H1 (cell line): ENCODE measurements at regions not wholly inside any gene's neighbourhood (a gene's known extent, or its start where the extent isn't known, plus 50 kb on each side); places are given as distances from the start of the nearest gene placed in this dataset.

Experiments used
- CTCF ChIA-PET: fragments of 300-600 bp; sonication (Branson Sonifier 250); formaldehyde crosslinking; loops from one replicate; lab custom pipeline; 2021; ENCODE audit not compliant: partially characterized antibody; lab: Charles Lee
- POLR2A ChIA-PET: fragments of 300-600 bp; sonication (Branson Sonifier 250); formaldehyde crosslinking; loops from one replicate; lab custom pipeline; 2021; ENCODE audit warnings: inconsistent platforms; ENCODE audit not compliant: partially characterized antibody; lab: Charles Lee
- DNase-seq, 2 experiments: peaks; one replicate each; pipeline versions ENCODE4 v3.0.0 to v3.0.0-alpha.2; 2010 to 2022; ENCODE audit warnings: low spot score in 2 of 2, low read depth in 1 of 2, mixed read lengths in 1 of 2
- FAIRE-seq: peaks from 2 replicates; lab custom pipeline; 2011; peaks lifted over from hg19 to GRCh38; lab: Jason Lieb, UNC
- H2AFZ ChIP-seq: 2 replicates; pipeline ENCODE4 v1.8.1; 2012; ENCODE audit warnings: low read length, inconsistent platforms
- H2AK5ac ChIP-seq: 2 replicates; pipeline ENCODE4 v1.6.1; 2013; ENCODE audit warnings: low read depth, low read length
- H2BK120ac ChIP-seq: replicated peaks from 2 replicates; pipeline ENCODE3; 2013; ENCODE audit warnings: low read depth, low read length, inconsistent platforms
- H2BK12ac ChIP-seq: 2 replicates; pipeline ENCODE4 v1.6.1; 2013; ENCODE audit warnings: low read depth, low read length
- H2BK15ac ChIP-seq: 2 replicates; pipeline ENCODE4 v1.6.1; 2013; ENCODE audit warnings: low read length
- H2BK20ac ChIP-seq: 2 replicates; pipeline ENCODE4 v1.6.1; 2013; ENCODE audit warnings: low read length
- H2BK5ac ChIP-seq: 2 replicates; pipeline ENCODE4 v1.6.1; 2013; ENCODE audit warnings: low read depth, low read length
- H3K14ac ChIP-seq: 2 replicates; pipeline ENCODE4 v1.6.1; 2013; ENCODE audit warnings: inconsistent platforms; ENCODE audit not compliant: insufficient read length
- H3K18ac ChIP-seq: 2 replicates; pipeline ENCODE4 v1.6.1; 2013; ENCODE audit warnings: low read length; ENCODE audit errors: extremely low read depth
- H3K23ac ChIP-seq: 2 replicates; pipeline ENCODE4 v1.6.1; 2013; ENCODE audit warnings: inconsistent platforms; ENCODE audit not compliant: insufficient read length
- H3K23me2 ChIP-seq: 2 replicates; pipeline ENCODE4 v1.6.1; 2013; ENCODE audit warnings: low read depth, low read length
- H3K27ac ChIP-seq: 2 replicates; pipeline ENCODE4 v1.6.1; 2011; ENCODE audit warnings: low read depth, low read length, inconsistent platforms
- H3K27me3 ChIP-seq, 4 experiments: replicated peaks in 1 of 4; 1 replicate in 1 of 4; 2 replicates in 3 of 4; pipeline versions ENCODE4 v1.6.1 to v1.8.1; 2011 to 2013; ENCODE audit warnings: low read length in 3 of 4, mild to moderate bottlenecking in 3 of 4, inconsistent platforms in 2 of 4, mixed read lengths in 2 of 4, moderate library complexity in 1 of 4; ENCODE audit not compliant: control insufficient read depth in 3 of 4, insufficient read depth in 3 of 4; ENCODE audit errors: extremely low read depth in 1 of 4
- H3K36me3 ChIP-seq, 4 experiments: 2 replicates each; pipeline versions ENCODE4 v1.6.1 to v1.8.1; 2011 to 2013; ENCODE audit warnings: mild to moderate bottlenecking in 4 of 4, low read length in 3 of 4, moderate library complexity in 2 of 4, control low read depth in 1 of 4, inconsistent platforms in 1 of 4; ENCODE audit not compliant: insufficient read depth in 4 of 4, control insufficient read depth in 2 of 4
- H3K4ac ChIP-seq: replicated peaks from 2 replicates; pipeline ENCODE3; 2013; ENCODE audit warnings: low read length, low read depth, mixed read lengths, inconsistent platforms; ENCODE audit not compliant: insufficient read length
- H3K4me1 ChIP-seq, 4 experiments: replicated peaks in 1 of 4; 1 replicate in 1 of 4; 2 replicates in 3 of 4; pipeline versions ENCODE4 v1.6.1 to v1.8.1; 2011 to 2013; ENCODE audit warnings: low read length in 3 of 4, inconsistent platforms in 2 of 4, mixed read lengths in 1 of 4; ENCODE audit not compliant: insufficient read depth in 4 of 4, control insufficient read depth in 3 of 4
- H3K4me2 ChIP-seq, 2 experiments: 2 replicates each; pipeline versions ENCODE4 v1.6.1 to v1.8.1; 2011 to 2013; ENCODE audit warnings: low read depth in 2 of 2, low read length in 2 of 2, control low read depth in 1 of 2, inconsistent platforms in 1 of 2, mild to moderate bottlenecking in 1 of 2; ENCODE audit not compliant: insufficient read depth in 1 of 2
- H3K4me3 ChIP-seq, 4 experiments: fragments of 200-600, 300-600 bp in 1 of 4; sonication (generic), shearing (Covaris generic), sonication (Bioruptor Twin) in 1 of 4; 2 replicates each; pipeline versions ENCODE4 v1.5.1 to v1.8.1; 2011 to 2016; ENCODE audit warnings: low read length in 4 of 4, low read depth in 3 of 4, control low read depth in 2 of 4, inconsistent platforms in 2 of 4, mild to moderate bottlenecking in 2 of 4, mixed read lengths in 1 of 4, moderate library complexity in 1 of 4; ENCODE audit not compliant: insufficient read depth in 2 of 4; ENCODE audit errors: extremely low read depth in 1 of 4
- H3K56ac ChIP-seq: replicated peaks from 2 replicates; pipeline ENCODE3; 2013; ENCODE audit warnings: low read depth, mild to moderate bottlenecking, mixed read lengths, low read length, inconsistent platforms; ENCODE audit not compliant: insufficient read length
- H3K79me1 ChIP-seq: 2 replicates; pipeline ENCODE4 v1.6.1; 2013; ENCODE audit warnings: low read depth, low read length, control low read depth
- H3K79me2 ChIP-seq, 2 experiments: 2 replicates each; pipeline versions ENCODE4 v1.6.1 to v1.8.1; 2012 to 2013; ENCODE audit warnings: low read length in 2 of 2, mild to moderate bottlenecking in 2 of 2, inconsistent platforms in 1 of 2; ENCODE audit not compliant: insufficient read depth in 2 of 2, control insufficient read depth in 1 of 2
- H3K9ac ChIP-seq, 4 experiments: replicated peaks in 1 of 4; 1 replicate in 1 of 4; 2 replicates in 3 of 4; pipeline versions ENCODE4 v1.6.1 to v1.8.1; 2011 to 2013; ENCODE audit warnings: low read depth in 3 of 4, low read length in 3 of 4, control low read depth in 2 of 4, mild to moderate bottlenecking in 2 of 4, moderate library complexity in 2 of 4, inconsistent platforms in 1 of 4; ENCODE audit errors: extremely low read depth in 1 of 4
- H3K9me3 ChIP-seq, 2 experiments: 2 replicates each; pipeline versions ENCODE4 v1.6.1 to v1.8.1; 2012 to 2013; ENCODE audit warnings: mild to moderate bottlenecking in 2 of 2, moderate library complexity in 2 of 2, control low read depth in 1 of 2, inconsistent platforms in 1 of 2, low read depth in 1 of 2, low read length in 1 of 2, mixed read lengths in 1 of 2; ENCODE audit not compliant: insufficient read depth in 2 of 2
- H4K20me1 ChIP-seq, 2 experiments: replicated peaks in 1 of 2; 2 replicates each; pipeline versions ENCODE3 to v1.8.1; 2011 to 2013; ENCODE audit warnings: inconsistent platforms in 2 of 2, low read length in 2 of 2, mild to moderate bottlenecking in 1 of 2; ENCODE audit not compliant: insufficient read depth in 2 of 2, control insufficient read depth in 1 of 2
- H4K5ac ChIP-seq: 2 replicates; pipeline ENCODE4 v1.6.1; 2013; ENCODE audit warnings: low read length, low read depth, mixed read lengths, inconsistent platforms; ENCODE audit not compliant: insufficient read length
- H4K8ac ChIP-seq: 2 replicates; pipeline ENCODE4 v1.8.0; 2013; ENCODE audit warnings: mild to moderate bottlenecking, moderate library complexity, low read length, inconsistent platforms; ENCODE audit not compliant: insufficient read depth; ENCODE audit errors: extremely low read depth
- H4K91ac ChIP-seq: replicated peaks from 2 replicates; pipeline ENCODE3; 2013; ENCODE audit warnings: low read length, mixed read lengths, inconsistent platforms; ENCODE audit not compliant: insufficient read length
- BCL11A ChIP-seq, 2 experiments: IDR thresholded peaks; one replicate each; pipeline ENCODE4 v1.6.1; 2011; ENCODE audit warnings: low read depth in 2 of 2, low read length in 2 of 2, mild to moderate bottlenecking in 2 of 2
- CBX5 ChIP-seq: fragments of 300-800, 300-1000 bp; sonication (generic); IDR thresholded peaks from 2 replicates; pipeline ENCODE4 v1.7.1; 2016; ENCODE audit warnings: antibody characterized with exemption, low read length, low read depth
- CEBPB ChIP-seq: IDR thresholded peaks from 2 replicates; pipeline ENCODE4 v1.6.1; 2012; ENCODE audit warnings: low read depth, low read length
- CHD1 ChIP-seq: IDR thresholded peaks from 2 replicates; pipeline ENCODE4 v1.6.1; 2012; ENCODE audit warnings: low read depth, low read length, improper control_type of control experiment
- CREB1 ChIP-seq: IDR thresholded peaks from 2 replicates; pipeline ENCODE4 v1.6.1; 2012; ENCODE audit warnings: inconsistent platforms
- EGR1 ChIP-seq: IDR thresholded peaks from 2 replicates; pipeline ENCODE4 v1.6.1; 2011; ENCODE audit warnings: low read depth, low read length, borderline replicate concordance
- EP300 ChIP-seq, 2 experiments: IDR thresholded peaks; 1 replicate in 1 of 2; 2 replicates in 1 of 2; pipeline ENCODE4 v1.6.1; 2011 to 2012; ENCODE audit warnings: low read depth in 2 of 2, low read length in 2 of 2, mild to moderate bottlenecking in 2 of 2, borderline replicate concordance in 1 of 2, inconsistent platforms in 1 of 2, moderate library complexity in 1 of 2
- EZH2 ChIP-seq: fragments of 200-600 bp; sonication (generic); IDR thresholded peaks from 2 replicates; pipeline ENCODE4 v1.7.1; 2012; ENCODE audit warnings: low read depth, mild to moderate bottlenecking, moderate library complexity, low read length, inconsistent platforms; ENCODE audit not compliant: severe bottlenecking
- HDAC2 ChIP-seq, 2 experiments: fragments of 300-600 bp in 1 of 2; sonication (generic) in 1 of 2; IDR thresholded peaks; 2 replicates each; pipeline ENCODE4 v1.6.1; 2011 to 2012; ENCODE audit warnings: low read depth in 2 of 2, low read length in 2 of 2, mild to moderate bottlenecking in 2 of 2, moderate library complexity in 2 of 2, borderline replicate concordance in 1 of 2, inconsistent platforms in 1 of 2
- JUN ChIP-seq: IDR thresholded peaks from 2 replicates; pipeline ENCODE4 v1.6.1; 2011; ENCODE audit warnings: low read depth, mild to moderate bottlenecking, improper control_type of control experiment, low read length
- KDM1A ChIP-seq: fragments of 200-600, 300-600 bp; sonication (generic); IDR thresholded peaks from 2 replicates; pipeline ENCODE4 v1.7.1; 2016; ENCODE audit warnings: mild to moderate bottlenecking, low read length, borderline replicate concordance
- RBBP5 ChIP-seq: IDR thresholded peaks from 2 replicates; pipeline ENCODE4 v1.7.1; 2012; ENCODE audit warnings: low read depth, mild to moderate bottlenecking, inconsistent platforms, low read length, moderate library complexity, borderline replicate concordance
- RNF2 ChIP-seq: fragments of 200-900, 300-1000 bp; sonication (generic); IDR thresholded peaks from 2 replicates; pipeline ENCODE4 v1.7.1; 2016; ENCODE audit warnings: borderline replicate concordance, low read depth, mild to moderate bottlenecking, antibody characterized with exemption, low read length; ENCODE audit not compliant: poor library complexity, severe bottlenecking; ENCODE audit errors: missing control alignments
- SP2 ChIP-seq: IDR thresholded peaks from 2 replicates; pipeline ENCODE4 v1.6.1; 2012; ENCODE audit warnings: mild to moderate bottlenecking, low read length, inconsistent platforms
- SP4 ChIP-seq: IDR thresholded peaks from 2 replicates; pipeline ENCODE4 v1.6.1; 2012; ENCODE audit warnings: low read length, inconsistent platforms
- WGBS, 2 experiments: shearing (Covaris generic) in 1 of 2; methylation state at CpG; one replicate each; pipeline versions ENCODE4 v1.1.6 to v1.1.7; 2013 to 2015; ENCODE audit warnings: low lambda C conversion rate in 2 of 2, mixed read lengths in 2 of 2, inconsistent platforms in 1 of 2, low coverage in 1 of 2, missing lambda C conversion rate in 1 of 2; ENCODE audit not compliant: insufficient replicate concordance in 2 of 2, insufficient coverage in 1 of 2, insufficient read length in 1 of 2; ENCODE audit errors: extremely low coverage in 1 of 2, missing lambda C conversion rate in 1 of 2; 5-methylcytosine and 5-hydroxymethylcytosine counted together

GRCh38 chr6:156402227-156402626 is 375.0 kb upstream of the ARID1B start:
- Histone ChIP-seq H3K9ac (no peak overlapping the region), H4K8ac (no peak overlapping the region), H2BK20ac (no peak overlapping the region), H4K5ac (no peak overlapping the region), H3K79me1 (no peaks in the 10 kb centered on the region), H3K4ac (no peak overlapping the region), H3K79me2 (no peaks in the 10 kb centered on the region), H2AK5ac (no peak overlapping the region), H3K23ac (no peak overlapping the region), H3K4me1 (peaks cover 2 to 4% (median 3%) of the 10 kb centered on the region in 4 experiments), H3K4me2 (no peak overlapping the region), H2BK5ac (no peak overlapping the region), H3K23me2 (no peaks in the 10 kb centered on the region), H2BK15ac (no peak overlapping the region), H2AFZ (no peak overlapping the region), H3K27me3 (no peaks in the 10 kb centered on the region), H2BK12ac (no peak overlapping the region), H3K4me3 (no peak overlapping the region), H3K36me3 (no peaks in the 10 kb centered on the region), H3K9me3 (no peaks in the 10 kb centered on the region), H3K14ac (no peak overlapping the region), H4K91ac (no peak overlapping the region), H4K20me1 (no peaks in the 10 kb centered on the region), H3K18ac (no peak overlapping the region), H2BK120ac (no peak overlapping the region), H3K27ac (no peak overlapping the region), H3K56ac (no peak overlapping the region)
- POLR2A ChIA-PET, result no interaction called here
- CTCF ChIA-PET, result no interaction called here
- FAIRE-seq (no peak), DNase-seq (no peak)
- 71% methylated on average over 1 of the region's 1 CpG; no CpG with 5 or more reads in 1 of the 2 experiments for WGBS, 2 experiments
- TF ChIP-seq RNF2, result no peak
- TF ChIP-seq EZH2, result no peak
- no peak for TF ChIP-seq CEBPB
- no peak for TF ChIP-seq RBBP5
- no peak for TF ChIP-seq JUN
- no peak for TF ChIP-seq SP2
- TF ChIP-seq CREB1, result no peak
- TF ChIP-seq KDM1A, result no peak
- TF ChIP-seq EP300 (IDR thresholded peaks at IDR 0.05; ENCODE audit: borderline replicate concordance in 1 of 2, low read depth in 2 of 2, low read length in 2 of 2), result no peak
- TF ChIP-seq BCL11A (IDR thresholded peaks at IDR 0.05; ENCODE audit: low read depth in 2 of 2, low read length in 2 of 2), result no peak
- TF ChIP-seq CHD1, result no peak
- TF ChIP-seq CBX5, result no peak
- no peak for TF ChIP-seq EGR1
- TF ChIP-seq SP4, result no peak
- no peak for TF ChIP-seq HDAC2 (IDR thresholded peaks at IDR 0.05; ENCODE audit: borderline replicate concordance in 1 of 2, low read depth in 2 of 2, low read length in 2 of 2)
